ENCODE measurements at regions not wholly inside any gene's neighbourhood (a gene's known extent, or its start where the extent isn't known, plus 50 kb on each side); places are given as distances from the start of the nearest gene placed in this dataset.
"Not testable (repeated sequence)": the region's sequence is repeated elsewhere in the genome, so short reads cannot be mapped to it uniquely, and the experiment has no call there.

- no peak for DNase-seq
Measured at GRCh38 chr19:28076628-28077027, 1136.3 kb downstream of the UQCRFS1 start.

GRCh38 chr19:28075229-28075628 is 1137.7 kb downstream of the UQCRFS1 start:
- no peak for DNase-seq

- DNase-seq = no peak
Measured at GRCh38 chr19:28074773-28075172, 1138.2 kb downstream of the UQCRFS1 start.

GRCh38 chr19:28067882-28068281 is 1145.1 kb downstream of the UQCRFS1 start:
- DNase-seq = no peak

GRCh38 chr19:28066988-28067387 is 1146.0 kb downstream of the UQCRFS1 start:
- DNase-seq = no peak

GRCh38 chr19:28066161-28066560 is 1146.8 kb downstream of the UQCRFS1 start:
- DNase-seq = no peak

- DNase-seq = no peak
Measured at GRCh38 chr19:28065026-28065425, 1147.9 kb downstream of the UQCRFS1 start.

- no peak for DNase-seq
Measured at GRCh38 chr19:28063702-28064101, 1149.2 kb downstream of the UQCRFS1 start.

GRCh38 chr19:28061111-28061510 is 1151.8 kb downstream of the UQCRFS1 start:
- no peak for DNase-seq

GRCh38 chr19:28057026-28057425 is 1155.9 kb downstream of the UQCRFS1 start:
- not testable (repeated sequence) for DNase-seq

GRCh38 chr19:28051047-28051446 is 1161.9 kb downstream of the UQCRFS1 start:
- no peak for DNase-seq

- no peak for DNase-seq
Measured at GRCh38 chr19:28049875-28050274, 1163.1 kb downstream of the UQCRFS1 start.

GRCh38 chr19:28046932-28047331 is 1166.0 kb downstream of the UQCRFS1 start:
- DNase-seq = no peak

- DNase-seq = no peak
Measured at GRCh38 chr19:28045621-28046020, 1167.3 kb downstream of the UQCRFS1 start.

- no peak for DNase-seq
Measured at GRCh38 chr19:28044477-28044876, 1168.5 kb downstream of the UQCRFS1 start.

GRCh38 chr19:28042516-28042915 is 1170.4 kb downstream of the UQCRFS1 start:
- DNase-seq = no peak

- DNase-seq = no peak
Measured at GRCh38 chr19:28039677-28040381, 1173.1 kb downstream of the UQCRFS1 start.

GRCh38 chr19:28037186-28037585 is 1175.8 kb downstream of the UQCRFS1 start:
- DNase-seq = no peak

GRCh38 chr19:28036486-28036885 is 1176.5 kb downstream of the UQCRFS1 start:
- DNase-seq = no peak

- no peak for DNase-seq
Measured at GRCh38 chr19:28034936-28035335, 1178.0 kb downstream of the UQCRFS1 start.

GRCh38 chr19:28028881-28029444 is 1184.0 kb downstream of the UQCRFS1 start:
- DNase-seq = no peak

- no peak for DNase-seq
Measured at GRCh38 chr19:28027116-28027515, 1185.8 kb downstream of the UQCRFS1 start.

GRCh38 chr19:28026636-28027035 is 1186.3 kb downstream of the UQCRFS1 start:
- no peak for DNase-seq

GRCh38 chr19:28024920-28025319 is 1188.0 kb downstream of the UQCRFS1 start:
- no peak for DNase-seq

GRCh38 chr19:28023064-28023463 is 1189.9 kb downstream of the UQCRFS1 start:
- no peak for DNase-seq
